NOMO-1 (cell line): ENCODE measurements at regions not wholly inside any gene's neighbourhood (a gene's known extent, or its start where the extent isn't known, plus 50 kb on each side); places are given as distances from the start of the nearest gene placed in this dataset.
A peak's percentile ranks its signal among the peaks of the same experiment; 100 is the strongest.
"Not testable (repeated sequence)": the region's sequence is repeated elsewhere in the genome, so short reads cannot be mapped to it uniquely, and the experiment has no call there.

Source experiments
- DNase-seq, 2 experiments: peaks; one replicate each; lab custom pipeline; 2025; ENCODE audit not compliant: unreplicated experiment in 2 of 2; lab: John Stamatoyannopoulos, UW

DNA sequence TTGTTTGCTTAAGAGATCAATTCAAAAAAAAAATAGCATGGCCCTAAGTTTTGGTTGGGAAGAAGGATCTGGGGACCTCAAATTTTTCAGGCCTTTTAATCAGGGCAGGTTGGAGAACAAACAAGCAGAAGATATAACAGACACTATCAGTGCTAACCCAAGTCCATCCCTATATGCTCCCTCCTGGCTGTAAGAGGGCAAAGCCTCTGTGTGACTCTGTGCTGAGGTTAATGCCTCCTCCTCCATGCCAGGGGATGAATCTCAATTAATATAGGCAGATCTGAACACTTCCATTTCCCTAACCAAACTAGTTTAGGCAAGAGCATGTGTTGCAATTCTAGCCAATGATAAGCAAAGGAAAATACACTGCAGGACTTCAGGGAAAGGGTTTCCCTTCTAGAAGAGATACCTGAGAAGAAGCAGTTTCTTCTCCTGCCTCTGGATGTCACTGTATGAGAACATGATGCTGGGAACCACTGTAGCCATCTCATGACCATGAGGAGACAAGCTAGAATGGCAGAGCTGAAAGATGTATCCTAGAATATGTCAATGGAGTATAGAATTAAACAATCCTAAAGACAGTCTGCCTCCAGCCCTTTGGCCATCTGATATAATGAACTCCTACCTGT lies 76.0 kb downstream of the CHD9NB start:
- no peak for DNase-seq

DNA sequence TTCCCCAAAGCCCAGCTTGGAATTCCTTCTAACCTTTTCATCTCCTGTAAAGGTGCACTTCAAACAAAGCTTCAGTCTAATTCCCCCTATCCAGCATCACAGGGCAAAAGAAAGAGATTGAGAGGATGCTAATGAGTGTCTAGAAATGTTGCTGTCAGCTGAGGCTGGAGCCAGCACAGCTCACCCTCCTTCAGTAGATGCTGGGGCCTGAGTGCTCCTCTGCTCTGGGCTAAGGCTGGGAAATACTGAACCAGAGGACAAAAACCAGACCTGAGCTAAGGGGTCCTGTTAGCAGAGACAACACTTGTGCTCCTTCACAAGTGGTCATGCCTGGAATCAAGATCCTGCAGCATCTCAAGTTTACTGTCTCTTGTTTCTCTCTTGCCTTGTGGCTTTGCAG lies 85.0 kb downstream of the CHD9NB start:
- no peak for DNase-seq

DNA sequence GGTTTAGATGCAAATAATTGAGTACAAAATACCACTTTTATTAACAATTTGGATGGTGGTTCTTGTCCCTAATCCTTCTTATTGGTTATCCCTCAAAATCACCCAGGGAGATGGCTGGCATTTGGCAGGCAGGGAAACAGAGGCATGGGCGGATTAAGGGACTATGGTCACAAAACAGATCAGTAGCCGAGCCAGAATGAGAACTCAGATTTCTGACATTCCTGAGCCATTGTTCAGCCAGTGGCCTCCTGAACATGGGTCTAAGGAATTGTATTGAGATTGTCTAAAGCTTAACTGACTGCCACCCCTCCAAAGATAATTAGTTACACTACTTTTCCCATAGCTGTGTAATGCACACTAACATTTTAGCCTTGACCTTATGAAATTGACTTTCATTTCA lies 88.4 kb downstream of the CHD9NB start:
- DNase-seq, result no peak

DNA sequence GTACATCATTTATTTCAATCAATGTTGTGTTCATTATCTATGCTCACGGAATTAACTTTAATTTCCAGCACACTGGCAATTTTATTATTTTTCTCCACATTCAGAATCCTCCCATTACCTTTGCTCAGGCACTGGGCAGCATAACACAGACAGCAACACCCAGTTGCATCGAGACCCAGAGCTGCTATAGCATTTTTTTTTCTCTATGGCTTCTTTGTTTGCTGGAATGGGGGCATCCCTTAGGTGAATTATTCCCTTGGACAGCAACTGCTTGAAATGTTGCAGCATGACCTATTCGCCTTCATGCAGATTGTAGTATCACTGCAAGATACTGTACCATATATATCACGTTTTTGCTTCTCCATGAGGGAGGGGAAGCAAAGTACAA lies 88.8 kb downstream of the CHD9NB start:
- no peak for DNase-seq

DNA sequence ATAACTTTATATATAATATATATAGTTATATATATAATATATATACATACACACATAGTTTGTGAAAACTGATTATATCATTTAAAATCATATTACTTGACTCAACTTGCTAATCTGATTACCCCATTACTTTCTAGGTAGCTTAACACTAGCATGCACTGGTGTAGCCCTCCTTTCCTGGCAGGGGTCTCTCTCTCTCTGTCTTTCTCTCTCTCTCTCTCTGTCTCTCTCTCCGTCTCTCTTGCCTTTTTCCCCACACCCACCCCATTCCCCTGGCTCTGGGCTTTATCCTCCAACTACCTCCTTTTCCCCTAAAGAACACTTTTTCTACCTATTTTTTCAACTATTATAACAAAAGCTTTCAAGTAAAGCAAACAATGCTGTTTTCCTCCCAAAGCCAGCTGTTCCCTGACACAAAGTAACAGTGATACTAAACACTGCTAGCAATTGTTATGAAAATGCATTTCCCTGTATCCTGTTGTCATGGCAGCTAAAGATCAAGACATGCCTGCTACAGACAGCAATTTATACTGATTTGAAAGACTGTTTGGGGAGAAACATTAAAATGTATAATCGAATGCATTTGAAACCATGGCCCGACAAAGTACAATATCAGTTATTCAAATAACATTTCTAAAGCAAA lies 89.4 kb downstream of the CHD9NB start:
- DNase-seq, result no peak

DNA sequence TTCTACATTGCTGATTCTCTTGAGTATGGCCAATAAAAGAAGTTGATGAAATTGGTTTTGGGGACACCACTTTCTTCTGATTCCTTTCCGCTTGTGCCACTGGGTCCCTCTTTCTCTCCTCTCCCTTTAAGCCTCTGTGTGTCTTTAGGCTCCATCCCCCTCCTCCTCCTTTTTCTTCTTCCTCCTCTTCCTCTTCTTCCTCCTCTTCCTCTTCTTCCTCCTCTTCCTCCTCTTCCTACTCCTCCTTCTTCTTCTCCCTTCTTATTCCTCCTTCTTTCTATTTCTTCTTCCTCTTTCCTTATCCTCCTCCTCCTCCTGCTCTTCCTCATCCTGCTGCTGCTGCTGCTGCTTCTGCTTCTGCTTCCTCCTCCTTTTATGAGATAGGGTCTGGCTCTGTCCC lies 93.7 kb downstream of the CHD9NB start:
- DNase-seq, result no peak

DNA sequence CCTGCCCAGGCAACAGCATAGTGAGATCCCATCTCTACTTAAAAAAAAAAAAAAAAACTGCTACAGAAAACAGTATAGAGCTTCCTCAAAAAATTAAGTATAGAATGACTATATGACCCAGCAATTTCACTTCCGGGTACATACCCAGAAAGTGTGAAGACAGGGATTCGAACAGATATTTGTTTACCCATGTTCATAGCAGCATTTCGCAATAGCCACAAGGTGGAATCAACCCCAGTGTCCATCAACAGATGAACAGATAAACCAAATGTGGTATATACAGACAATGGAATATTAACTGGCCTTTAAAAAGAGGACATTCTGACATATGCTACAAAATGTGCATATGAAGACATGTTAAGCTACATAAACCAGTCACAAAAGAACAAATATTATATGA lies 95.5 kb downstream of the CHD9NB start:
- DNase-seq, result no peak

DNA sequence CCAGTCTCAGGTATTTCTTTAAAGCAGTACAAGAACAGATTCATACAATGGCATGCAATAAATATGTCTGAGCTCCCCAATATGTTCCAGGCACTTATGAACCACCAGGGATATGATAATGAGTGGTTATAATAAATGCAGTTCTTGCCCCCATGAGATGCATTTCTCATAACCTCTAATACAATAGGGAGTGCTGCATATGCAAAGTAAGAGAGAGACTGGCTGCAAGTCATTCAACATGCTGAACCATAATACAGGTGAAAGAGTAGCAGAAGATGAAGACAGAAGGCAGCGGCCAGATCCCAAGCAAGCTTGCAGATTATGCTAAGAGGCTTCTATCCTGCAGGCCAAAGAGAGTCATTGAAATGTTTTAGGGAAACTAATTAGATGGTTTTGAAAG lies 96.7 kb downstream of the CHD9NB start:
- no peak for DNase-seq

DNA sequence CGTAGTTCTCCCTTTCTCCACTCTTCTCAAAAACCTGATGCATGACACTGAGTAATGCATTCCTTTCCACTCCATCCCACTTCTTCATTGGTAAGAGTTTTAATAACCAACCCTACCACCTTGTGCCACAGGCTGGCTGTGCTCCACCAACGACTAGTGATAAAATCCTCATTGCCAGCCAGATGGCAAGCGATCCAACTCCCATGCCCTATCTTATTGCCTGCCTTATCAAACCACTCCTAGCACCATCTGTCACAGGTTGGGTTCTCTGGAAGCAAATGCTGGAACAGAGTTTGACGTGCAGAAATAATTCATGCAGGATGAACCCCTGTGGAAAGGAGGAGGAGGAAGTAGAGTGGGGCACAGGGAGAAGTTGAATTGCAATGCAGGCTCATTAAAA lies 99.5 kb downstream of the CHD9NB start:
- no peak for DNase-seq

DNA sequence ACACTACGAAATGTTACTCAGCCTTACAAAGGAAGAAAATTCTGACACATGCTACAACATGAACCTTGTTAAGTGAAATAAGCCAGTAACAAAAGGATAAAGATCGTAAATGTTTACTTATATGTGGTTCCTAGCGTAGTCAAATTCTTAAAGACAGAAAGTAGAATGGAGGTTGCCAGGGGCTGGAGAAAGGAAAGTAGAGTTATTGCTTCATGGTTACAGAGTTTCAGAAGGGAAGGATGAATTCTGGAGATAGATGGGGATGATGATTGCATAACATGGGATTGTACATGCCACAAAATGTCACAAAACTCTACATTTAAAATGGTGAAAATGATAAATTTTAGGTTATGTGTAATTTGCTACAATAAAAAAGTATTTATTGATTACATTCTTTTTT lies 103.8 kb downstream of the CHD9NB start:
- DNase-seq, result no peak

DNA sequence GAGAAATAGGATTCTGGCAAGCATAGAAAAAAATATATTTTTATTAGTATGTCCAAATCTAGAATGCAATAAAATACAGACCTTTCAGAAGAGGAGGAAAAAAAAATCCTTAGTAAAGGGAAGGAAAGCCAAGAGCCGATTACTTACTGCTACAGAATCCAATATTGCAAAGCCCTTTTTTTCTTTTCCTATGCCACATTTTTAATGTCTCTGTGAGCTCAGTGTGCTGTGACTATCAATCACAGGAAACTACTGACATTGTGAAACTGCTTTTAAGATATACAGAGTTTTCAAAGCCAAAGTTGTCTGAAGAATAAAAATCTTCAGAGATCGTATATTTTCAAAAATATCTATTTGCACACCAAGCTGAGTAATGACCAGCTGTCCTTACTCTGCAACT lies 120.4 kb downstream of the CHD9NB start:
- DNase-seq, result no peak

DNA sequence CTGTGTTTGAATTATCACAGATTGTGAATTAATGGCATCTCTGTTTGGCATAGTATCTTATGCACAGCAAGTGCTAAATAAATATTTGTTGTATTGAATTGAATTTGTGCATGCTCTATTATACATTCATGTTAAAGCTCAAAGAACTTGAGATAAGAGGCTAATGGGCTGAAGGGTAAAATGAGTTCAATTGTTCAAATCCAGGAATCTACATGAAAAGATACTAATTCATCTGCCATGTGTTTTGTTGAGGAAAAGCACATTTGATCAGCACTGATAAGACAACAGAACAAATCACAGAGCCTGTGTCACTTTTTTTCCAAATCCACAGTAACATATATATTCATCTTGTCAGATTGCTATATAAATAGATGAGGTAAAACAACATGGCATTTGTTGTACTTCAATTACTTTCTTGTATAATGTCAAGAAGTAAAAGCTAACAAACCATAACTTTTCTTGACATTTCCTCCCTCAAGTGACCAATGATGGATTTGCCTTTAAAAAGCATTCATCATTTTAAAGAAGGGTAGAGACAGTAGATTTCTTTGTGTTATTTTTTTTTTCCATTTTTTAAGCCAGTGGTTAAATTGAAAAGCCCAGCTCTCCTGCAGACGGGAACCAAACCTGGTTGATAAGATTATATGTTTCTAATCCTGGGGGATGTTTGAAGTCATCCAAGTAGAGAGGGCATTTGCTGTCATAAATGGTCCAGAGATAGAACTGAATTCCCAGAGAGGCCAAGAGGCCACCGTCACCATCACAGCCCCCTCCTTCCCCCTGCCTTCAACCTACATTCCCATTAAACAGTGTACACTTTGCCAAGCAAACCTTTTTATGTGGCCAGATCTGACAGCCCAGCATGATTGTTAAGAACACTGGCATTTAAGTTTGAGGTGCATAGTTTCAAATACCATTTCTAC lies 123.0 kb downstream of the CHD9NB start:
- no peak for DNase-seq

DNA sequence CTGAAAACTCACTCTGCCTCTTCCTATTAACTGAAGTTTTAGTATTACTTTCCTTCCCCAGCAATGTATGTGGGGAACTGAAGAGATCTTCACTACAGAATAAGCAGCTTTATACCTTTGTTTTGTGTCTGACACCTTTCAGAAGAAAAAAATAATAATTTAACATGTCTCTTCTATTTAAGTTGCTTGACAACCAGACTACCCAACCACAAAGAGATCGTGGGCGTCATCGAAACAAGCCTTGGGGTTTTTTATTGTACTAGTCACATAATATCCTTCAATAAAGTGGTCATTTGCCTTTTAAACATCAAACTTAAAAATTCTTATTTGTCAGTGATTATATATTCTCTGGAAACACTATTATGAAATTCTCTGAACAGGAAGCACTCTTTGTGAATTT lies 123.7 kb downstream of the CHD9NB start:
- DNase-seq, result no peak

DNA sequence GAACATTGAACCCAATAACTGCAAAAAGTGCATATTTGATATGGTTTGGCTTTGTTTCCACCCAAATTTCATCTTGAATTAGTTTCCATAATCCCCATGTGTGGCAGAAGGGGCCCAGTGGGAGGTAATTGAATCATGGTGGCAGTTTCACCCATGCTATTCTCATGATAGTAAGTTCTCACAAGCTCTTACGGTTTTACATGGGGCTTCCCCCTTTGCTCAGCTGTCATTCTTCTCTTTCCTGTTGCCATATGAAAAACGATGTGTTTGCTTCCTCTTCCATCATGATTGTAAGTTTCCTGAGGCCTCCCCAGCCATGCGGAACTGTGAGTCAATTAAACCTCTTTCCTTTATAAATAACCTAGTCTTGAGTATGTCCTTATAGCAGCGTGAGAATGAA lies 127.6 kb downstream of the CHD9NB start:
- DNase-seq, result no peak

DNA sequence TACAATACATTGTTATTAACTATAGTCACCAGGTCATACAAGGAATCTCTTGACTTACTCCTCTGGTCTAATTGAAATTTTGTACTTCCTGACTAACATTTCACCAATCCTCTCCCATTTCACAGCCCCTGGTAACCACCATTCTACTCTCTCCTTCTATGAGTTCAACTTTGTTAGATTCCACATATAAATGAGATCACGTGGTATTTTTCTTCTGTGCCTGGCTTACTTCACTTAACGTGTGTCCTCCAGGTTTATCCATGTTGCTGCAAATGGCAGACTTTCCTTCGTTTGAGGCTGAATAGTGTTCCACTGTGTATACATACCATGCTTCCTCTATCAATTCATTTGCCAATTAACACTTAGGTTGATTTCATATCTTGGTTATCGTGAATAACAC lies 128.5 kb downstream of the CHD9NB start:
- no peak for DNase-seq

DNA sequence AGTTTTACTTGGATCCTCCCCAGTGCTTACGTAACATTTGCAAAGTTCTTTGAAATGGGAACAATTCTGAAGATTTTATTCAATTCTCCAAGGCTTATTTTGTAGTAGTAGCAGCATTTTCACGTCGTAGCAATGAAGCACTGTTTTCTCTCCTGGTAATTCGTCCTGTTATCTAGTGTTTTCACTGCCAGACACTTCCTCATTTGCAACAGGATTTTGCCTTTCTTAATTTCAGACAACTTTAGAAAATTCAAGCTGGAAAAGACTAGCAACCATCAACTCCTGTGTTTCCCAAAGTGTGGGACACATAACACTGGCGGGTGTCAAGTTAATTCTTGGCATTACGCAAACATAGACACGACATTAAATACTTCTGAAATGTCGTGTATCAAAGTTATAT lies 131.6 kb downstream of the CHD9NB start:
- DNase-seq, result no peak

DNA sequence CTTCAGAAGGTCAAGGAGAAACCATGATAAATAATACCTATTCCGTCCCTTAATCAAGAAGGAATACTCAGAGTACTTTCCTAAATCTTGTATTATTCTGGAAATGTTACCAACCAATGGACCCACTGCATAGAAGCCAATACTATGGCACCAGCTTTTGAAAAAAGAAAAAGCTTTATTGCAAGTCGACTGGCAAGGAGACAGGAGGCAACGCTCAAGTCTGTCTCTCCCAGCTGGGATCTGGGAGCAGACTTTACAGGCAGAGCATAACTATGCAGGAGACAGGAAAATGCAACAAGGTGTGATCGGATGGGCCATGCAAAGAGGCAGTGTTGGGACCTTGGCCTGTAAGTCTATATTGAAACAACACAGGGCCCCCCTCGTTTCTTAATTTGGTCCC lies 132.4 kb downstream of the CHD9NB start:
- DNase-seq, result no peak

DNA sequence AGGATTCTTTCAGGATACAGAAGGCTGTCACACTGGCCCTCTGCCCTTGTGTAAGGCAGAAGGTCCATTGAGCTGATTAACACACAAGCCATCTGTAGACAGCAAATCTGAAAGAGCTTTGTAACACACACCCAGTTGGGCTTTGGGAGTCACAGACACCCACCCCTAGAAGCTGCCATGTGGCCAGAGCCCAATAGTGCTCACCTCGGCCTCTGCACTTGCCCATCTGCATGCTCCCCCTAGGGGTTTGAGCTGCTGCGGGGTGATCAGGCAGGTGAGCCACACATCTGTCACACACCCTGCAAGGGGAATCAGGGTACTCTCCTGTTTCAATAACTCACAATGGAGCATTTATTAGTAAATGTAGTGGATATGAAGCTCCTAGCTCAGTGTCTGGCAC lies 138.3 kb downstream of the CHD9NB start:
- no peak for DNase-seq

DNA sequence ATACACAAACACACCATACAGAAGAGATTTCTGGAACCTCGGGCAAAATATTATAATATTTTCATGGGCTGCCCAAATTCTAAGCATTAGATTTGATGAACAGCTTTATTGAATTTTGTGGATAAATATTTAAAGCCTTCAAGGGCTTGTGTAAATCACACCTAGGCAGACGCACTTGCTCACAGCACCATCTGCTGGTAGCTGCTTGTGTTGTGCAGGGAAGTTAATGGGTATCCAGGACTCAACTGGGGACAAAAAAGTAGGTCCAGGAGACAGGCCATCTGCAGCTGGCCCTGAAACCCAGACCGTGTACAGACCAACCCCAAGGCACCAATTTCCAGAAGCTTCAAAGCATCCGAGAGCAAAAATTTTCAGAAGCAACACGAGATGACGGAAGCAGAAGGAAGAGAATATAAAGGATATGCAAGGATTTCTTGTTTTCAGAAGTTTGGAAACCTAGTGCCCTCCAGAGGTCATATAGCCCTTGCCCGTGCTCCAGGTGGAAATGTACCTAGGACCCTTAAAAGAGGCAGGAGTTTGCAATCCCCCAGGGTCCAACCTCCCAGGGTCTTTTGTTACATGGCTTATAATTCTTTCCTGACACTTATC lies 140.0 kb downstream of the CHD9NB start:
- DNase-seq, result peak in 1 of 2 experiments; percentile 42

DNA sequence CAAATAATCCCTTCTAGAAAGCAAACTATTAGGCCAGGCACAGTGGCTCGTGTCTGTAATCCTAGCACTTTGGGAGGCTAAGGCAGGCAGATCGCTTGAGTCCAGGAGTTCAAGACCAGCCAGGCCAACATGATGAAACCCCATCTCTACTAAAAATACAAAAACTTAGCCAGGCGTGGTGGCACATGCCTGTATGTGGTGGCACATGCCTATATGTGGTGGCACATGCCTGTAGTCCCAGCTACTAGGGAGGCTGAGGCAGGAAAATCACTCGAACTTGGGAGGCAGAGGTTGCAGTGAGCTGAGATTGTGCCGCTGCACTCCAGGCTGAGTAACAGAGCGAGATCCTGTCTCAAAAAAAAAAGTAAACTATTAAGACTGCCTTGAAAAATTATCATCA lies 144.6 kb downstream of the CHD9NB start:
- not testable (repeated sequence) for DNase-seq

DNA sequence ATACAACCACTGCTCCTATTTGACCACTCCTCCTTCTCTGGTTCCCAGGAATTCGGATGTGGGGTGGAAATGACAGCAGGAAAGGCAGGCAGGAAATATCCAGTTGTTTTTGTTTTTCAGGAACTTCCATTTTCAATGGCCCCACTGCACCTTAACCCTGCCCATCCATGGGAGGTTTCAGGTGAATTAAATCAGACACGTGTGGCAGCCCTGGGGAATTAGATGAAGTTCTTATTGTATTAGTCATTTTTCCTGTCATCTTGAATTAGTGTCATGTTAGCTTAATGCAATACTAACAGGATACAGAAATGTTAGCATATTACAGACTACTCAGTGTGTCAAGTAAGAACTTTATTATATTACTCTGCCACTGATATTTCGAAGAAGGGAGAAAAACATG lies 146.4 kb downstream of the CHD9NB start:
- DNase-seq, result no peak
